SJCRH30 (cell line): ENCODE measurements at regions not wholly inside any gene's neighbourhood (a gene's known extent, or its start where the extent isn't known, plus 50 kb on each side); places are given as distances from the start of the nearest gene placed in this dataset.
A peak's percentile ranks its signal among the peaks of the same experiment; 100 is the strongest.

Source experiments
- DNase-seq, 2 experiments: peaks; one replicate each; pipeline ENCODE4 v3.0.0-alpha.2; 2015 to 2020
- H3K27ac ChIP-seq: fragments of 250-450 bp; sonication (Bioruptor Pico); 2 replicates; pipeline ENCODE4 v1.5.1; 2020; ENCODE audit warnings: mild to moderate bottlenecking, moderate library complexity
- H3K27me3 ChIP-seq: fragments of 250-450 bp; sonication (Bioruptor Pico); 2 replicates; pipeline ENCODE4 v1.5.1; 2020; ENCODE audit warnings: mild to moderate bottlenecking, moderate library complexity
- H3K36me3 ChIP-seq: fragments of 250-450 bp; sonication (Bioruptor Pico); 2 replicates; pipeline ENCODE4 v1.5.1; 2020; ENCODE audit warnings: mild to moderate bottlenecking, moderate library complexity
- H3K4me1 ChIP-seq: fragments of 250-450 bp; sonication (Bioruptor Pico); 2 replicates; pipeline ENCODE4 v1.5.1; 2020; ENCODE audit warnings: mild to moderate bottlenecking, moderate library complexity
- H3K4me3 ChIP-seq: fragments of 250-450 bp; sonication (Bioruptor Pico); 2 replicates; pipeline ENCODE4 v1.5.1; 2020; ENCODE audit warnings: mild to moderate bottlenecking, moderate library complexity
- H3K9me3 ChIP-seq: fragments of 250-450 bp; sonication (Bioruptor Pico); replicated peaks from 2 replicates; pipeline ENCODE4 v1.5.1; 2020; ENCODE audit warnings: mild to moderate bottlenecking, moderate library complexity

DNA sequence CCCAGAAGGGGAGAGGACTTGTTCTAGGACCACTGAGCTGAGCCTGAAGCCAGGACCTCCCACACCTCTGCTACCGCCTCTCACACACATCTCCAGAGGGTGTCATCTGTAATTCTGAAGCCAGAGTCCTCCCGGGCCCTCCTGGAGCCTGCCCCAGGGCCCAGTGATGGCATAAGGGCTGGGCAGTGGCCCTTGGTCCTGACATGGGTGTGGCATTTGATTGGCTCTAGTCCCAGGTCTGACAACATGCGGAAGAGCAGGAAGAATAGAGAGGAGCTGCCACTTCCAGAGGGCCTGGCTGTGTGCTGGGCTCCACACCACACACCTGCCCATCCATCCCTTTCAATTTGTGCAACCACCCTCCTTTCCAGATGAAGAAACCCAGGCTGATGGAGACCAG, 144.3 kb upstream of the GSC start:
- no peak for DNase-seq
- H3K36me3 ChIP-seq: no peaks in the 10 kb centered on the region
- no peak overlapping the region for H3K4me3 ChIP-seq
- no peaks in the 10 kb centered on the region; the same call in 1 of the 2 replicates for H3K27me3 ChIP-seq
- H3K4me1 ChIP-seq: no peaks in the 10 kb centered on the region
- no peak overlapping the region for H3K27ac ChIP-seq
- no peaks in the 10 kb centered on the region for H3K9me3 ChIP-seq

DNA sequence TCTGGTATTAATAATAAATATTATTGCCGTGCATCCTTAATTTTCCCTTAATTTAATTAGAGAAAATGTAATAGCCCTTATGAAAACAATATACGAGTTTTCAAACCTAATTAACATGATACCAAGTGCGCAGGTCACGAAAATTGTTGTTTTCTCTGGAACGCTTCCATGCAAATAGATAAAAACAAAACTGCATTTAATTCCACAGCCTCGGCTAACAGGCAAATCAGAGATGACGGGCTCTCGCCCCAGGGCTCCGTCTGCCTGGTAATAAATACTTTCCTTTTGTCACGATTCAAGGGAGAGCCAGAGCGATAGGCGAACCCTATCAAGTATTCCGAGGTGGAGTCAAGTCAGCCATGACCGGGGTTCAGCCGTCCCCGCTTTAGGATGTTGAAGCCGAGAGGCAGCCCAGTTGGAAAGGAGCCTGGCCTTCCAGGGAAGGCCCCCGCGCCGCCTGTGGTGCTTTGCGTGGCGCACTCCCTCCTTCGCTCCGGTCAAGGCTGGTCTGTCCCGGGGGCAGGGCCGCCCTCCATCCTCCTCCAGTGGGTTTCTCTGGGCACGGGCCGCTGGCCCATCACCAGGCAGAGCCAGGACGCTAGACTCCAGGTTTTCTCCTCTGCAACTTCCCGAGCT, 137.8 kb upstream of the GSC start:
- H3K4me1 ChIP-seq: peaks cover 16% of the 10 kb centered on the region
- no peaks in the 10 kb centered on the region for H3K27me3 ChIP-seq
- DNase-seq: no peak
- no peak overlapping the region for H3K27ac ChIP-seq
- no peaks in the 10 kb centered on the region for H3K9me3 ChIP-seq
- H3K4me3 ChIP-seq: no peak overlapping the region
- no peaks in the 10 kb centered on the region for H3K36me3 ChIP-seq

DNA sequence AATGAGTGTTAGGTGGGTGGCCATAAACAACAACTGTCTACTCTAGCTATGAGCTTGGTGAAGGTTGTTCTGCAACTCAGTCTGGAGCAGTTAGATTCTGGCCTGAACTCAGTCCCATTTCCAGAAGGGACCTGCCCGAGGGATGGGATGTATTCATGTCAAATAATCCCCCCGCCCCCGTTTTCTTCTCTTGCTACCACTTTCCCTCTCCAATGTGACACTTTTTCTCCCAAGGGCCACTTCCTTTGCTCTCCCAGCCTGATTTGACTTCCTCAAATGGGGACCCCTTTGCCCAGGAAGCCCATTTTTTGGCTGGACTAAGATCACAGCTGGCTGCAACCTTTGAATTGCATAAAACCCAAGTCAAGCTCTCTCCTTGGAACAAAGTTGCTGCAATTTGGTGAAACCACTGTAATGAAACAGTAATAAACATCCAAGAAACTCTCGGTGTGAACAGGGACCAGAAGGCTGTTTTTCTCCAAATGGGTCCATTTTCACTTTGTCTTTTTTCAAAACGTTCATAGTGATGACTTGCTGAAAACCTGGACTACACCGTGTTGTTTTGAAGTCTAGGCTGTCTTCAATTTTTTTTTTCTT, 137.2 kb upstream of the GSC start:
- no peak for DNase-seq
- Histone ChIP-seq H3K4me1 (peaks cover 16% of the 10 kb centered on the region), H3K27me3 (no peaks in the 10 kb centered on the region), H3K36me3 (no peaks in the 10 kb centered on the region), H3K27ac (no peak overlapping the region), H3K4me3 (no peak overlapping the region), H3K9me3 (no peaks in the 10 kb centered on the region)

DNA sequence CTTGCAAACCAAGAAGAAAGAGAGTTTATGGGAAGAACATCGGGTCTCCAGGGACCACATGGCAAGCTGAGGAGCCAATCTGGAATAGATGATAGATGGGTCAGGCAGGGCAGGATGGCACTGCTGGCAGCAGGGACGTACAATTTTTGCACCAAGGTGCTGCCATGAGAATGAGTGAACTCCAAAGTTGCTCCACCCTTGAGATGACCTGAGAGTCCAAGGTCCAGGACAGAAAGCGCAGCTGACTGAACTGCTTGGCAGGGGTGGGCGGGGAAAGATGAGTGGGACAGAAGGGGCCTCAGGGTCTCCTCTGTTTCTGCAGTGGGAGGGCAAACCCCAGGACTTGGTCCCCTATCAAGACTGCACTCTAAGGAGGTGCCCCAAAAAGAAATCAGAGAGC, 136.7 kb upstream of the GSC start:
- H3K27ac ChIP-seq: no peak overlapping the region
- peaks cover 16% of the 10 kb centered on the region for H3K4me1 ChIP-seq
- H3K36me3 ChIP-seq: no peaks in the 10 kb centered on the region
- no peaks in the 10 kb centered on the region for H3K9me3 ChIP-seq
- no peak for DNase-seq
- no peaks in the 10 kb centered on the region for H3K27me3 ChIP-seq
- H3K4me3 ChIP-seq: no peak overlapping the region

DNA sequence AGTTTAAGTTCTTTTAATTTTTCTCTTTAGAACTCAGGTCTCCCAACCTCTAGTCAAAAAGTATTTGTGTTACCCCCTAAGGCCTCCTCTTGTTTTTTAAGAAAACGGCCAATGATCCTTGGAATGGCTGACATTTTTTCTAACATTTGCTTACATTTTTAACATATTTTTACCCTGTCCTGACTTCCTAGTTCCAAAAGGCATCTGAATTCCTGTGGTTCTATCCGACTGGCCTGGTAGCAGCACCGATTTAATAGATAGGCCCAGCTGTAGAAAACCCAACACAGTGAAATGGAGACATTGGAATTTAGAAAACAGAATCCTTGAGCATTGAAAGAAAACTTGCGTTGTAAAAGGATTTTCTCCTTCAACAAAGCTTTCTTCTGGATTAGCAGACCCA, 134.7 kb upstream of the GSC start:
- Histone ChIP-seq H3K27ac (peak overlapping the region; percentile 51), H3K4me3 (no peak overlapping the region), H3K36me3 (no peaks in the 10 kb centered on the region), H3K9me3 (no peaks in the 10 kb centered on the region), H3K4me1 (peaks cover 16% of the 10 kb centered on the region), H3K27me3 (no peaks in the 10 kb centered on the region)
- DNase-seq: peak; percentile 30 to 39

DNA sequence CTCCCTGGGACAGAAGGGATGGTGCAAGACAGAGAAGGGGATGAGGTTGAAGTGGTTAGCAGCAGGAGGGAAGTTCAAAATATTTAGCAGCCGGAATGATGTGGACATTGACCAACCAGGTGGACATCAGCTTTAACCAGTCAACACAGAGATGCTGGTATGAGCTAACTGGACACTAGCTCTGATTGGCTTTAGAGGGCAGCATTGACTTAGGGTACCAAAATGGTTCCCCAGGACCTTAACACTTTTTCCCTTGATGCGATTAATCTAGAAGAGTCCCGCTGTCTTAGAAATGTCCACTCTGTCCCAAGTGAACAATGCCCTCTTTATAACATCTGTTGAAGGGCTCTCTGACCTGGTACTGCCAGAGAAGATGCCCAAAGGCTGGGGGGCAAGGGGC, 134.0 kb upstream of the GSC start:
- no peaks in the 10 kb centered on the region for H3K36me3 ChIP-seq
- peak overlapping the region; percentile 51; the same call in 1 of the 2 replicates for H3K27ac ChIP-seq
- no peak for DNase-seq
- no peaks in the 10 kb centered on the region for H3K9me3 ChIP-seq
- H3K4me3 ChIP-seq: no peak overlapping the region
- peaks cover 16% of the 10 kb centered on the region for H3K4me1 ChIP-seq
- no peaks in the 10 kb centered on the region for H3K27me3 ChIP-seq

DNA sequence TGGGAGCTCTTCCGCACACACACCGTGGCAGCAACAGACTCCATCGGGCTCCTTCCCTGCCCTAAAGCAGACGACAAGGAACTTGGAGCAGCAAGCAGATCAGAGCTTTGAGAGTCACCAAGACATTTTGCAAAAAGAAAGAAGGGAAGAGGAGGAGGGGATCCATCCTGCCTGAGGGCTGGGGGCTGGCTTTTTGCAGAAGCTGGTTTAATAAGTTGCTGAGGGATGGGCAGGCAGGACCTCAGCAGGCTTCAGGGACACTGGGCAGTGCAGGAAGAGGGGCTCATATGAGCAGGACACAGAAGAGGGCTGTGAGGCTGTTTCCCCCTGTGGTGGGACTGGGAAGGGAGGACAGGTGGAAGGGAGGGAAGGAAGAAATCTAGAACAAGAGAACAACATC, 133.4 kb upstream of the GSC start:
- Histone ChIP-seq H3K27ac (no peak overlapping the region), H3K27me3 (no peaks in the 10 kb centered on the region), H3K4me1 (peaks cover 16% of the 10 kb centered on the region), H3K36me3 (no peaks in the 10 kb centered on the region), H3K4me3 (no peak overlapping the region), H3K9me3 (no peaks in the 10 kb centered on the region)
- no peak for DNase-seq

DNA sequence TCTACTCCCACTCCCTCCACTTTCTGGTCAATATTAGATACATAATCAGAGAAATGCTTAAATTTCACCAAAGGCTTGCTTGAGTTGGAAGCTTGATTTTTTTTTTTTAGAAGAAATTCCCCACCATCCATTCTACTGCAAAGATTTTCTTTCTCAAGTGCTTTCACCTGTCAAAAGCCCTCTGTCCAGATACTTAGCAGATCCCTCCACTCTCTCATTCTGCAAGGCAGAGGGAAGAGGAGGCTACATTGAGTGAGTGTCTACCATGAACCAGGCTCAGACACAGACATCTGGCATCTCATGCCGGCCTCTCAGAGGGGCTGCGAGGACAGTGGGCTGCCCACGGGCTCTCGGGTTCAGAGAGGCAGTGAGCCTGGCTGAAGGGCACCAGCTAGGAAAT, 127.6 kb upstream of the GSC start:
- Histone ChIP-seq H3K9me3 (no peaks in the 10 kb centered on the region), H3K27ac (no peak overlapping the region), H3K4me3 (no peak overlapping the region), H3K4me1 (no peaks in the 10 kb centered on the region; the same call in 1 of the 2 replicates), H3K27me3 (no peaks in the 10 kb centered on the region), H3K36me3 (no peaks in the 10 kb centered on the region)
- DNase-seq: no peak

DNA sequence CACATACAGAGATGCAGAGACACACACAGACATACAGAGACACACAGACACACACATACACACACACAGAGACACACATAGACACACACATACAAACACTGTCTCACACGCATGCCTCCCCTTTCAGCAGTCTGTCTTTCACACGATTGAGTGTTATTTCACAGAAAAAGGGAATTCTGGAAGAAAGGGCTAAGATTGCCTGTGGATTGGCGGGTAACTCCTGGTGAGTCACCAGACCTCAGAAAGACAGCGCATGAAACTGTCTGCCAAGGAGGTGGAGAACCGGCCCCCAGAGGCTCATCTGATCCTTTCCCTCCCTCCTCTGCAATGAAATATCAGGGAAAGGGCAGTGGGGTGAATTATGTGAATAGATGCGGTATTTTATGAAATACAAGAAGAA, 127.2 kb upstream of the GSC start:
- Histone ChIP-seq H3K9me3 (no peaks in the 10 kb centered on the region), H3K4me1 (no peaks in the 10 kb centered on the region; the same call in 1 of the 2 replicates), H3K4me3 (no peak overlapping the region), H3K27ac (no peak overlapping the region), H3K27me3 (no peaks in the 10 kb centered on the region), H3K36me3 (no peaks in the 10 kb centered on the region)
- no peak for DNase-seq

DNA sequence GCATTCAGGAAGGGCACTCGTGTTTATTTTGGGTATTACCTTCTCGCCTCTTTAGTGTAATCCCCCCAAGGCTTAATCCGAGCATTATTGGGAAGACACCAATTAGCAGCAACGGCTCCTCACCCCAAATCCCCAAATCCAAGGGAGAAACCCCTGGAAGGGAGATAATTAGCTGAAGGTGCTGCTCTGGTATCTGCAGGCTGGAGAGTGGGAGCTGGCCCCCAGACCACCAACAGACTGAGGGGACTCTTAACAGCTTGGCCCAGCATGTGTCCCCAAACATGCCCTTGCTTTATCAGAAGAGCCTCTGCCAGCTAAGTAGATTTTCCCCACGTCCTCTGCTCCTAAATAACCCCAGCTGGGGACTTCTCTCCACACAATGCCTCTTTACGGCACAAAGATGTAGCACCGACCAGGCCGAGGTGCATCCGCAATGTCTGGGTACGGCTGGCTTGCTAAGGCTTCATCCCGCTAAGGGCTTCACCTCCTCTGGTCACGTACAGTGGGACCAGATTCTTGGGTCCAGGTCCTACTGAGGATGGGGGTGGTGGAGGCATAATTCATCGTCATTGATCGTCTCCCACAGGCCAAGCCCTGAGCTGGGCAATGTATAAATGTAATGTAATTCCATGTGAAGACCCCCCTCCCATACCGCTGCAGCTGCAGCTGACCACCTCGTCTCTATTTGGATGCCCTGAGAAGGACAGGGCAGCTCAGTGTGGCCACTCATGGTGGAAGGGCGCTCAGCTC, 123.7 kb upstream of the GSC start:
- no peaks in the 10 kb centered on the region for H3K9me3 ChIP-seq
- DNase-seq: no peak

DNA sequence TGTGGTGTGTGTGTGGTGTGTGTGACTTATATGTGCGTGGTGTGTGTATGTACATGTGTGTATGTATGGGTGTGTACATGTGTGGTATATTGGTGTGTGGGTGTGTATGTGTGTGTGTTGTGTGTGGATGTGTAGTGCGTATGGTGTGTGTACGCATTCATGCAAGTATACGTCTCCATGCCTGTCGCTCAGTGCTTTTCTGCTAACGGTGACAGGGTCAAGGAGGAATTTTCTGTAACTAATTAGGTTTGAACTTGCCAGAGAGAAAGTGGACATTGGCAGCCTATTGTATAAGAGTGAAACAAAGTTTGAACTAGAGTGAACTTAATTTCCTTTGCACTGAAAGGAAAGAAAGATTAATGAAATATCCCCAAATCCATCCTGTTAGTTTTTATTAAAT, 120.9 kb upstream of the GSC start:
- DNase-seq: no peak
- no peaks in the 10 kb centered on the region for H3K9me3 ChIP-seq
- no peaks in the 10 kb centered on the region for H3K27me3 ChIP-seq
- H3K4me3 ChIP-seq: no peak overlapping the region
- H3K4me1 ChIP-seq: no peaks in the 10 kb centered on the region
- no peaks in the 10 kb centered on the region for H3K36me3 ChIP-seq
- no peak overlapping the region for H3K27ac ChIP-seq

More for the DNA sequence above, 123.7 kb upstream of the GSC start:
- Histone ChIP-seq H3K4me3 (no peak overlapping the region), H3K27ac (no peak overlapping the region), H3K36me3 (no peaks in the 10 kb centered on the region), H3K27me3 (no peaks in the 10 kb centered on the region), H3K4me1 (no peaks in the 10 kb centered on the region; the same call in 1 of the 2 replicates)

DNA sequence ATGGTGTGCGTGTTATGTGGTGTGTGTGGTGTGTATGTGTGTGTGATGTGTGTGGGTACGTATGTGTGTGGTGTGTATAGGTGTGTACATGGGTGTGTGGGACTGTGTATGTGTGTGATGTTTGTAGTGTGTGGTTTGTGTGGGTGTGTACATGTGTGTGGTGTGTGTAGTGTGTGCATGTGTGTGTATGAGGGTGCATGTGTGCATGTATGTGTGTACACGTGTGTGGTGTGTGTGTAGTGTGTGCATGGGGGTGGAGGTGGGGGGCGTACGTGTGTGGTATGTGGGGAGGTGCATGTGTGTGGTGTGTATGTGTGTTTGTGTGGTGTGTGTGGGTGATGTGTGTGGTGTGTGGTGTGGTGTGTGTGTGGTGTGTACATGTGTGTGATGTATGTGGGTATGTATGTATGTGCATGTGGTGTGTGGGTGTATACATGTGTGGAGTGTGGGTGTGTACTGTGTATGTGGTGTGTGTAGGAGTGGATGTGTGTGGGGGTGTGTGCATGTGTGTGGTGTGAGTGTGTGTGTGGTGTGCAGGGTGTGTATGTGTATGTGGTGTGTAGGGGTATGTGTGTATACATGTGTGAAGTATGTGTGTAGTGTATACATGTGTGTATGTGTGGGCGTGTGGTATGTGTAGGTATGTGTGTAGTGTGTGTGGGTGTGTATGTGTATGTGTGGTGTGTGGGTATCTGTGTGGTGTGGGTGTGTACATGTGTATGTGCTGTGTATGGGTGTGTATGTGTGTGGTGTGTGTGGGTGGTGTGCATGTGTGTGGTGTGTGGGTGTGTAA, 119.8 kb upstream of the GSC start:
- Histone ChIP-seq H3K27me3 (no peaks in the 10 kb centered on the region), H3K27ac (no peak overlapping the region), H3K9me3 (no peaks in the 10 kb centered on the region), H3K36me3 (no peaks in the 10 kb centered on the region), H3K4me1 (no peaks in the 10 kb centered on the region), H3K4me3 (no peak overlapping the region)
- DNase-seq: no peak

DNA sequence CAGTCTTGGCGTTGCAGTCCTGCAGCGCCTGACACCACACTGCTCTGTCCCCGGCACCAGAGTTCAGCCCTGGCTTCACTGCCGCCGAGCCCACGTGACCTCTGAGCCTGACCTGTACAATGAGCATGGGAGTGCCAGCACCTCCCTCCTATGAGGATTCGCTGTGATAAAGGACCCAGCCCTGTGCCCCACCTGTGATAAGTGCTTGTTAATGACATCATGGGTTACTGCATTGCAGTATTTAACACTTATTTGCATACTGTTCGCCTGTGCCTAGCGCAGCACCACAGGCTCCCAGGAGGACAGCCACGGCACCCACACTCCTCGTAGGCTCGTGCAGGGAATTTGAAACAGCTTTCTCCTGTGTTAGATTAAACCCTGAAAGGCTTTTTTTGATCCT, 118.2 kb upstream of the GSC start:
- H3K36me3 ChIP-seq: no peaks in the 10 kb centered on the region
- H3K27me3 ChIP-seq: no peaks in the 10 kb centered on the region
- no peak overlapping the region for H3K4me3 ChIP-seq
- no peak overlapping the region for H3K27ac ChIP-seq
- no peak for DNase-seq
- H3K9me3 ChIP-seq: no peaks in the 10 kb centered on the region
- no peaks in the 10 kb centered on the region for H3K4me1 ChIP-seq

DNA sequence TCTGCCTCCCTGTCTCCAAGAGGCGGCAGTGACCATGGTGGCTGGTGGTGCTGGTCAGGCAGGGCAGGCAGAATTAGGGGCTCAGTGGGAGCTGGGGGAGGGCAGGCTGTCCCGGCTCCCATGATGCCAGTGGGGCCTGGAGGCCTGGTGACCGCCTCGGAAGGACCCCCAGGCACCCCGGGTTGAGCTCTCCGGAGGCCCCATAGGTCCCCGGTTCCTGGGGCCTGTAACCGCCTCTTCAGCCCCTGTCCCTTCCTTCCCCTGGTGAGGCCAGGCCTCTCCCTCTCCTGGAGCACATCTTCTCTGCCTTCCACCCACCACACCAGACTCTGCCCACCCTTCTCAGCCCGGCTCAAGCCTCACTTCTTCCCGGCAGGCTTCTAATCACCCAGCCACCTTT, 117.7 kb upstream of the GSC start:
- Histone ChIP-seq H3K4me3 (no peak overlapping the region), H3K4me1 (no peaks in the 10 kb centered on the region), H3K9me3 (no peaks in the 10 kb centered on the region), H3K27me3 (no peaks in the 10 kb centered on the region), H3K36me3 (no peaks in the 10 kb centered on the region), H3K27ac (no peak overlapping the region)
- DNase-seq: no peak

DNA sequence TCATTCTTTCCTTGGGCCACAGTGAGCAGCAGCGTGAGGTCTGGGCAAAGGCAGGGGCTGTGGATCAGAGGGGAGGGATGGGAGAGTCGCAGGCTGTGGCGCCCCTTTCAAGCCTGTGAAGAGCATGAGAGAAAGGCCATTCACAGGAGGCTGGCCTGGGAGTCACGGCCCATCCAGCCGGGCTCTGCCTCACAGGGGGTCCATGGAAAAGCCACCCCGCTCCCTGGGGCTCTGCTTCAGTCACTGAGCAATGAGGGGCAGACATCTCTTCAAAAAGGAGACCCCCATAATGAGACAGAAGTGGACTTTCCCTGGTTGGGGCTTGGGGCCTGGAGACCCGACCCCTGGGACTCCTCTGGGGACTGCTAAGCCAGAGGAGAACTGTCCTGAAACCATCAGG, 117.0 kb upstream of the GSC start:
- H3K4me3 ChIP-seq: no peak overlapping the region
- DNase-seq: no peak
- no peak overlapping the region for H3K27ac ChIP-seq
- no peaks in the 10 kb centered on the region for H3K36me3 ChIP-seq
- H3K4me1 ChIP-seq: no peaks in the 10 kb centered on the region
- no peaks in the 10 kb centered on the region for H3K9me3 ChIP-seq
- no peaks in the 10 kb centered on the region for H3K27me3 ChIP-seq
